ENCODE measurements at regions not wholly inside any gene's neighbourhood (a gene's known extent, or its start where the extent isn't known, plus 50 kb on each side); places are given as distances from the start of the nearest gene placed in this dataset.

DNA sequence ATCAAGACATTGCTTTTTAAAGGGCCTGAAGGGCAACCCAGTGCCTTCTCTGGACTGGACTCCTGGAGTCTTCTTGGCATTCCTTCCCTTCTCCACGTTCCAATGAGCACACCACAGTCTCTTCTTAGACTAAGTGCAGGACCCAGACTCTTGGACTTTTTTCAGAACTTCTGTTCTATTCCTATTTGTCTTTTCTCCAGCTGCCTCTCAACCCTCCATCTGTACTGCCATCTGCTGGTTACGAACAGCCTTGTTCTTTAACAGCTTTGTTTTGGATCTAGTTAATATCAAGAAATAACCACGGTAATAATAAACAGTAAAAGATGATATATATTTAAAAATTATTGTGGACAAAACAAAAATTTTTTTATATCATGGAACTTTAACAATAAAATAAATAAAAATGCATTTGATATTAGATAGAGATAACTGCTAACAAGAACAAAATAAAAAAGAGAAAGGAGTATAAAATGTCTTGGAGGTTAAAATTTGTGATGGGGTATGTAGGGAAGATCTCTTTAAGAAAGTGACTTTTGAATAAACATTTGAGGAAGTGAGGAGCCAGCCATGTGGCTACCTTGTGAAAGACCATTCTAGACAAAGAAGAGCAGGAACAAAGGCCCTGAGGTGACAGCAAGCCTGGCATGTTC, 105.1 kb upstream of the HCRTR2 start:
- TF ChIP-seq CTCF (conservative IDR thresholded peaks at IDR 0.05; ENCODE audit: low read depth, low read length) (peak; percentile 88), EZH2 (IDR thresholded peaks at IDR 0.05; ENCODE audit: low read length, unreplicated experiment) (no peak), EZH2phosphoT487 (IDR thresholded peaks at IDR 0.05; ENCODE audit: borderline replicate concordance, low read length) (no peak)

All from PC-3 (cell line).